ENCODE measurements at regions not wholly inside any gene's neighbourhood (a gene's known extent, or its start where the extent isn't known, plus 50 kb on each side); places are given as distances from the start of the nearest gene placed in this dataset.

GRCh38 chr5:147169901-147170300, 64.9 kb upstream of the STK32A start:
- Histone ChIP-seq H3K27me3 (no peaks in the 10 kb centered on the region), H3K36me3 (no peaks in the 10 kb centered on the region), H3K9me3 (no peaks in the 10 kb centered on the region), H3K27ac (no peak overlapping the region), H3K4me1 (no peaks in the 10 kb centered on the region), H3K4me3 (no peak overlapping the region)
- no peak for DNase-seq (ENCODE audit: low spot score in 2 of 2)
- no peak for TF ChIP-seq CTCF (IDR thresholded peaks at IDR 0.05)
- intact Hi-C loops (cut with DNase I), result no loop called here

- DNase-seq (ENCODE audit: low spot score in 2 of 2), result no peak
- Histone ChIP-seq H3K4me1 (no peaks in the 10 kb centered on the region), H3K4me3 (no peak overlapping the region), H3K27ac (no peak overlapping the region), H3K9me3 (no peaks in the 10 kb centered on the region), H3K27me3 (no peaks in the 10 kb centered on the region), H3K36me3 (no peaks in the 10 kb centered on the region)
- TF ChIP-seq CTCF (IDR thresholded peaks at IDR 0.05), result no peak
- intact Hi-C loops (cut with DNase I), result no loop called here
Observed at GRCh38 chr5:147170603-147171002, 64.2 kb upstream of the STK32A start.

- no peak for TF ChIP-seq CTCF (IDR thresholded peaks at IDR 0.05)
Observed at GRCh38 chr5:147174671-147175265, 60.1 kb upstream of the STK32A start.

GRCh38 chr5:147175516-147176097, 59.2 kb upstream of the STK32A start:
- Histone ChIP-seq H3K27me3 (no peaks in the 10 kb centered on the region), H3K27ac (no peak overlapping the region), H3K36me3 (no peaks in the 10 kb centered on the region), H3K9me3 (no peaks in the 10 kb centered on the region), H3K4me1 (no peaks in the 10 kb centered on the region), H3K4me3 (no peak overlapping the region)
- no peak for TF ChIP-seq CTCF (IDR thresholded peaks at IDR 0.05)
- intact Hi-C loops (cut with DNase I), result no loop called here
- DNase-seq (ENCODE audit: low spot score in 2 of 2), result no peak

More at GRCh38 chr5:147174671-147175265, 60.1 kb upstream of the STK32A start:
- no peak overlapping the region for H3K4me3 ChIP-seq
- H3K27ac ChIP-seq, result no peak overlapping the region
- DNase-seq (ENCODE audit: low spot score in 2 of 2), result no peak
- no peaks in the 10 kb centered on the region for H3K4me1 ChIP-seq
- no peaks in the 10 kb centered on the region for H3K9me3 ChIP-seq
- H3K27me3 ChIP-seq, result no peaks in the 10 kb centered on the region
- no peaks in the 10 kb centered on the region for H3K36me3 ChIP-seq
- intact Hi-C loops (cut with DNase I), result no loop called here

- intact Hi-C loops (cut with DNase I), result no loop called here
- H3K36me3 ChIP-seq, result no peaks in the 10 kb centered on the region
- no peaks in the 10 kb centered on the region for H3K4me1 ChIP-seq
- no peak for TF ChIP-seq CTCF (IDR thresholded peaks at IDR 0.05)
- no peaks in the 10 kb centered on the region for H3K27me3 ChIP-seq
- no peak for DNase-seq (ENCODE audit: low spot score in 2 of 2)
- H3K27ac ChIP-seq, result no peak overlapping the region
- no peak overlapping the region for H3K4me3 ChIP-seq
- H3K9me3 ChIP-seq, result no peaks in the 10 kb centered on the region
Observed at GRCh38 chr5:147176422-147176821, 58.4 kb upstream of the STK32A start.
